ENCODE measurements at regions not wholly inside any gene's neighbourhood (a gene's known extent, or its start where the extent isn't known, plus 50 kb on each side); places are given as distances from the start of the nearest gene placed in this dataset.

DNA sequence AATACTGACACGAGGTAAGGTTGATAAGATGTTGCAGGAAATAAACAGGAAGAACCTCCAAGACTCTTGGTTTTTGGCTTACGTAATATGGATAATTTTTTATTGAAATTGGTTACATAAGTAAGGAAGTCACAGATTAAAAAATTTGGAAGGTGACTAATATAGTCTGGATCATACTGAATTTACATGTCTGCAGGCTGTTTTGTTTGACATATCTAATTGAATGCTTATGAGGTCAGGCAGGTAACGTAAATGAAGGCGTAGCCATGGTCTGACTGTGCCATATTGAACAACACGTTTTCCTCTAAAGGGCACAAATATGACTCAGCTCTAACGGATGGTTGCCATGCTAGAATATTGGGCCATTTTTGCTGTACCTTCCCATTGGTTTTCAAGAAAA is 648.1 kb upstream of the NOVA1 start:
- Histone ChIP-seq H3K4me1 (no peaks in the 10 kb centered on the region), H3K27me3 (ENCODE audit: low read depth) (no peaks in the 10 kb centered on the region), H3K4me3 (no peak overlapping the region), H3K36me3 (no peaks in the 10 kb centered on the region), H3K9me3 (no peaks in the 10 kb centered on the region), H3K27ac (no peak overlapping the region)
- ATAC-seq (no peak), DNase-seq (no peak)
- intact Hi-C loops (cut with DNase I): no loop called here
- TF ChIP-seq, protein P1, sequence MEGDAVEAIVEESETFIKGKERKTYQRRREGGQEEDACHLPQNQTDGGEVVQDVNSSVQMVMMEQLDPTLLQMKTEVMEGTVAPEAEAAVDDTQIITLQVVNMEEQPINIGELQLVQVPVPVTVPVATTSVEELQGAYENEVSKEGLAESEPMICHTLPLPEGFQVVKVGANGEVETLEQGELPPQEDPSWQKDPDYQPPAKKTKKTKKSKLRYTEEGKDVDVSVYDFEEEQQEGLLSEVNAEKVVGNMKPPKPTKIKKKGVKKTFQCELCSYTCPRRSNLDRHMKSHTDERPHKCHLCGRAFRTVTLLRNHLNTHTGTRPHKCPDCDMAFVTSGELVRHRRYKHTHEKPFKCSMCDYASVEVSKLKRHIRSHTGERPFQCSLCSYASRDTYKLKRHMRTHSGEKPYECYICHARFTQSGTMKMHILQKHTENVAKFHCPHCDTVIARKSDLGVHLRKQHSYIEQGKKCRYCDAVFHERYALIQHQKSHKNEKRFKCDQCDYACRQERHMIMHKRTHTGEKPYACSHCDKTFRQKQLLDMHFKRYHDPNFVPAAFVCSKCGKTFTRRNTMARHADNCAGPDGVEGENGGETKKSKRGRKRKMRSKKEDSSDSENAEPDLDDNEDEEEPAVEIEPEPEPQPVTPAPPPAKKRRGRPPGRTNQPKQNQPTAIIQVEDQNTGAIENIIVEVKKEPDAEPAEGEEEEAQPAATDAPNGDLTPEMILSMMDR (IDR thresholded peaks at IDR 0.05): no peak

DNA sequence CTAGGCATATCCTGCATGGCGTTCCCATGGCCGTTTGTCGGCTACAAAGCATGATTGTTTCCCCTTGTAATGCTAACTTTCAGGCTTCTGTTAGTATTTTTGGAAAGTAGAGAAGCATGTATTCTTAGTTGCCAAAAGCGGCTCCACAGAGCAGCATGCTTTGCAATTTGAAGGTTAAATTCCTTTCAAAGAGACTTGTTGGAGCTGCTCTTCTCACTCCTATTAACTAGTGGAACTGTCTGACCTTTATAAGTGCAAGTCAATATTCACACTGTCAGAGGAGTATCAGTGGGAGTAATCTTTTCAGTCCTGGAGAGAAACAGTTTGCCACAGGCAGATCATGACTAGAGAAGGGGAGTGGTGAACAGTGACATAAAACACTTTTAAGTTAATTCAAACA is 656.1 kb upstream of the NOVA1 start:
- DNase-seq (no peak), ATAC-seq (no peak)
- H3K27ac ChIP-seq: no peak overlapping the region
- intact Hi-C loops (cut with DNase I): no loop called here
- H3K9me3 ChIP-seq: no peaks in the 10 kb centered on the region
- no peaks in the 10 kb centered on the region for H3K27me3 ChIP-seq (ENCODE audit: low read depth)
- TF ChIP-seq, protein P1 (IDR thresholded peaks at IDR 0.05): no peak
- no peaks in the 10 kb centered on the region for H3K4me1 ChIP-seq
- H3K4me3 ChIP-seq: no peak overlapping the region
- no peaks in the 10 kb centered on the region for H3K36me3 ChIP-seq

DNA sequence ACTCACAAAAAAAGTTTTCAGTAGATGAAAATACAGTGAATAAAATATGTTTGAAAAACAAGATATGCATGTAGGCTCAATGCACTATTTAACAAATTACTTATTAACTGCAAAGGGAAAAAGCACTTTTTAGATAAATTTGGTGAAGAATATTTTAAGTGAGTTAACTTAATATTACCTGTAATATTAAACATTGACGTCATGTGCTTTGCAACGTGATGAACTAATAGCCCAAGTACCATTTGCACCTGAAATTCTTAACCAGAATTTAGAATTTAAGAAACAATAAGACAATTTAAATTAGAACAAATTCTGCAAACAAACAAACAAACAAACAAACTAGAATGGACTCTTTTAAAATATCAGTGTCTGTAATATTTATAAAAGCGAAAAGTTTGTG is 659.0 kb upstream of the NOVA1 start:
- DNase-seq (no peak), ATAC-seq (no peak)
- Histone ChIP-seq H3K36me3 (no peaks in the 10 kb centered on the region), H3K27ac (no peak overlapping the region), H3K27me3 (ENCODE audit: low read depth) (no peaks in the 10 kb centered on the region), H3K4me3 (no peak overlapping the region), H3K9me3 (no peaks in the 10 kb centered on the region), H3K4me1 (no peaks in the 10 kb centered on the region)
- TF ChIP-seq, protein P1 (IDR thresholded peaks at IDR 0.05): no peak
- intact Hi-C loops (cut with DNase I): no loop called here

DNA sequence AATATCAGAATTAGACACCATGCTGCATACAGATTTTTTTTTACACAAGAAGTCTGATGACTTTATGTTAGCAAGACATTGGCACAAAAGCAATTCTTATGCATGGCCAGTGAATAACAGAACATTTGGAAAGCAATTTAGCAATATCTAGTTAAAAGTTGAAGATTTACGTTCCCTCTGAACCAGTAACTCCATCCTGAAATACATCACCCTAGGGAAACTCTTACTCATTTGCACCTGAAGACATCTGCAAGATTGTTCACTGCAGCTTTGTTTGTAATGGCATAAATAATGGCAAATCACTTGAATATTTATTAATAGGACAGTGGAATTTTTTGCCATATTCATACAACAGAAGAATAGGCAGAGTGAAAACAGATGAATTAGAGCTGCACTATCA is 670.0 kb upstream of the NOVA1 start:
- ATAC-seq (no peak), DNase-seq (no peak)
- TF ChIP-seq, protein P1 (IDR thresholded peaks at IDR 0.05): no peak
- H3K36me3 ChIP-seq: no peaks in the 10 kb centered on the region
- H3K27me3 ChIP-seq (ENCODE audit: low read depth): no peaks in the 10 kb centered on the region
- H3K4me3 ChIP-seq: no peak overlapping the region
- no peaks in the 10 kb centered on the region for H3K4me1 ChIP-seq
- H3K27ac ChIP-seq: no peak overlapping the region
- intact Hi-C loops (cut with DNase I): no loop called here
- H3K9me3 ChIP-seq: no peaks in the 10 kb centered on the region

DNA sequence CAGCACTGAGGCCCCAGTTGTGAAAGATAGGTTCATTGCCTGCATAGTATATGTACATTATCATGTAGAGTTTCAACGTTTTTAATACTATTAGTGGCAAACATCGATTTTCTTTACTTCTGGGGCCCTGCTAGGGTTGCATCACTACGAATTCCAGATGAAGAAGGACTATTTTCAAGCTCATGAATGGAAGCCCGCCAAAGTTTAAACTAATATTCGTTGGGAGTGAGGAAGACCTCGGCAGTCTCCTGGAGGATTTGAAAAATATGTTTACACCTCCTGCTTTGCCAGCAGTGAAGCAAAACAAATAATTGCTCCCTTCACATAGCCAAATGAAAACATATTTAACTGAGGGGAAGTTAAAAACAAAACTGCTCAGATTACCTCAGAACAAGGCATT is 672.9 kb upstream of the NOVA1 start:
- DNase-seq: no peak
- no peaks in the 10 kb centered on the region for H3K9me3 ChIP-seq
- no peak overlapping the region for H3K4me3 ChIP-seq
- TF ChIP-seq, protein P1 (IDR thresholded peaks at IDR 0.05): no peak
- no peaks in the 10 kb centered on the region for H3K27me3 ChIP-seq (ENCODE audit: low read depth)
- H3K4me1 ChIP-seq: no peaks in the 10 kb centered on the region
- no peak for ATAC-seq
- no peak overlapping the region for H3K27ac ChIP-seq
- H3K36me3 ChIP-seq: no peaks in the 10 kb centered on the region
- intact Hi-C loops (cut with DNase I): no loop called here

DNA sequence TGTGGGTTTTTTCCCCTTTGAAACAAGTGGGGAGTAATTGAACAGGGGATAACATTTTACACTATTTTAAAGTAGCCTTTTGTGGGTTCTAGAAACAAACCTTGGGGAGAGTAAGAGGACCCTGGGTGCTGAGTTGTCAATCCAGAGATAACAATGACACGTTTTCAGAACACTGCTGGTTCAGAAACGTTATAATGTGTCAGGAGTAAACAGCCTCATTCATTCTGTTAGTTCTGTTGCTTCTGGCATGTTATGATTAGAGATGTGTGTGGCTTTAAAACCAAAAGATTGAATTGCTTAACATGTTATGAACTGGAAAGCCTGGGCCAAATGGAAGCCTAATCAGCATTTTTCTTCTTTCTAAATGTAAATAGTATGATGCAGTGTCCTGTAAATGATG is 680.5 kb upstream of the NOVA1 start:
- no peak overlapping the region for H3K4me3 ChIP-seq
- no peaks in the 10 kb centered on the region for H3K4me1 ChIP-seq
- H3K9me3 ChIP-seq: no peaks in the 10 kb centered on the region
- intact Hi-C loops (cut with DNase I): no loop called here
- H3K27me3 ChIP-seq (ENCODE audit: low read depth): no peaks in the 10 kb centered on the region
- DNase-seq (no peak), ATAC-seq (no peak)
- TF ChIP-seq, protein P1 (IDR thresholded peaks at IDR 0.05): no peak
- no peak overlapping the region for H3K27ac ChIP-seq
- H3K36me3 ChIP-seq: no peaks in the 10 kb centered on the region
